ENCODE measurements at regions not wholly inside any gene's neighbourhood (a gene's known extent, or its start where the extent isn't known, plus 50 kb on each side); places are given as distances from the start of the nearest gene placed in this dataset.

GRCh38 chr2:78408795-78409118 lies 616.7 kb upstream of the REG3G start:
- Histone ChIP-seq H3K14ac (ENCODE audit: low read length) (no peak overlapping the region), H2AFZ (ENCODE audit: insufficient read depth, low read length, poor library complexity) (no peak overlapping the region), H3K4me2 (ENCODE audit: low read length) (no peak overlapping the region), H3K4ac (ENCODE audit: low read depth, low read length) (no peak overlapping the region), H3K36me3 (ENCODE audit: control insufficient read depth in 1 of 2, insufficient read depth in 2 of 2, low read length in 2 of 2) (no peaks in the 10 kb centered on the region), H2BK120ac (ENCODE audit: insufficient read depth, low read length, poor library complexity) (no peak overlapping the region), H3K27ac (ENCODE audit: low read depth, low read length) (no peak overlapping the region), H4K12ac (ENCODE audit: low read depth, low read length) (no peak overlapping the region), H3K18ac (ENCODE audit: low read length) (no peak overlapping the region), H3K4me3 (ENCODE audit: low read depth, low read length) (no peak overlapping the region), H3K27me3 (ENCODE audit: insufficient read depth, low read length) (no peaks in the 10 kb centered on the region), H2BK12ac (ENCODE audit: low read length) (no peak overlapping the region), H3K9me3 (ENCODE audit: insufficient read depth, low read depth, low read length) (no peaks in the 10 kb centered on the region), H3K23ac (ENCODE audit: low read length) (no peak overlapping the region), H3K79me1 (ENCODE audit: low read length) (no peaks in the 10 kb centered on the region), H4K91ac (ENCODE audit: low read depth, low read length) (no peak overlapping the region), H3K9ac (ENCODE audit: low read length) (no peak overlapping the region), H4K8ac (ENCODE audit: low read depth, low read length) (no peak overlapping the region), H3K4me1 (ENCODE audit: control insufficient read depth in 1 of 2, insufficient read depth in 2 of 2, low read length in 2 of 2) (no peaks in the 10 kb centered on the region), H3K79me2 (ENCODE audit: control insufficient read depth, insufficient read depth, low read length, poor library complexity) (no peaks in the 10 kb centered on the region), H2AK5ac (ENCODE audit: low read length) (no peak overlapping the region), H2BK5ac (ENCODE audit: low read depth, low read length, poor library complexity) (no peak overlapping the region)
- WGBS (ENCODE audit: extremely low coverage, insufficient coverage, insufficient read length) = no CpG with 5 or more reads among the region's 2 CpGs
- no peak for DNase-seq

GRCh38 chr2:78411303-78411702 lies 614.2 kb upstream of the REG3G start:
- H3K4me1 ChIP-seq (ENCODE audit: control insufficient read depth in 1 of 2, insufficient read depth in 2 of 2, low read length in 2 of 2) = no peaks in the 10 kb centered on the region
- H2BK12ac ChIP-seq (ENCODE audit: low read length) = no peak overlapping the region
- no peak overlapping the region for H4K12ac ChIP-seq (ENCODE audit: low read depth, low read length)
- no peak overlapping the region for H2AK5ac ChIP-seq (ENCODE audit: low read length)
- DNase-seq = no peak
- H3K4me3 ChIP-seq (ENCODE audit: low read depth, low read length) = no peak overlapping the region
- H3K27me3 ChIP-seq (ENCODE audit: insufficient read depth, low read length) = no peaks in the 10 kb centered on the region
- no peak overlapping the region for H3K9ac ChIP-seq (ENCODE audit: low read length)
- no peaks in the 10 kb centered on the region for H3K79me2 ChIP-seq (ENCODE audit: control insufficient read depth, insufficient read depth, low read length, poor library complexity)
- H2BK120ac ChIP-seq (ENCODE audit: insufficient read depth, low read length, poor library complexity) = no peak overlapping the region
- no peak overlapping the region for H4K8ac ChIP-seq (ENCODE audit: low read depth, low read length)
- no peak overlapping the region for H3K18ac ChIP-seq (ENCODE audit: low read length)
- H3K14ac ChIP-seq (ENCODE audit: low read length) = no peak overlapping the region
- no peak overlapping the region for H2AFZ ChIP-seq (ENCODE audit: insufficient read depth, low read length, poor library complexity)
- H4K91ac ChIP-seq (ENCODE audit: low read depth, low read length) = no peak overlapping the region
- no peak overlapping the region for H3K4me2 ChIP-seq (ENCODE audit: low read length)
- no peak overlapping the region for H3K23ac ChIP-seq (ENCODE audit: low read length)
- no peaks in the 10 kb centered on the region for H3K9me3 ChIP-seq (ENCODE audit: insufficient read depth, low read depth, low read length)
- no peaks in the 10 kb centered on the region for H3K79me1 ChIP-seq (ENCODE audit: low read length)
- no peak overlapping the region for H3K4ac ChIP-seq (ENCODE audit: low read depth, low read length)
- H3K36me3 ChIP-seq (ENCODE audit: control insufficient read depth in 1 of 2, insufficient read depth in 2 of 2, low read length in 2 of 2) = no peaks in the 10 kb centered on the region
- no peak overlapping the region for H3K27ac ChIP-seq (ENCODE audit: low read depth, low read length)
- no peak overlapping the region for H2BK5ac ChIP-seq (ENCODE audit: low read depth, low read length, poor library complexity)

- no peak overlapping the region for H3K14ac ChIP-seq (ENCODE audit: low read length)
- no peak overlapping the region for H3K4me2 ChIP-seq (ENCODE audit: low read length)
- no peak overlapping the region for H3K4ac ChIP-seq (ENCODE audit: low read depth, low read length)
Measured at GRCh38 chr2:78416625-78417300, 608.7 kb upstream of the REG3G start.

GRCh38 chr2:78417355-78417754 lies 608.1 kb upstream of the REG3G start:
- Histone ChIP-seq H3K18ac (ENCODE audit: low read length) (no peak overlapping the region), H2BK5ac (ENCODE audit: low read depth, low read length, poor library complexity) (no peak overlapping the region), H2AK5ac (ENCODE audit: low read length) (no peak overlapping the region), H3K79me2 (ENCODE audit: control insufficient read depth, insufficient read depth, low read length, poor library complexity) (no peaks in the 10 kb centered on the region), H3K14ac (ENCODE audit: low read length) (no peak overlapping the region), H4K12ac (ENCODE audit: low read depth, low read length) (no peak overlapping the region), H3K36me3 (ENCODE audit: control insufficient read depth in 1 of 2, insufficient read depth in 2 of 2, low read length in 2 of 2) (no peaks in the 10 kb centered on the region), H3K4ac (ENCODE audit: low read depth, low read length) (no peak overlapping the region), H3K27me3 (ENCODE audit: insufficient read depth, low read length) (no peaks in the 10 kb centered on the region), H2BK120ac (ENCODE audit: insufficient read depth, low read length, poor library complexity) (no peak overlapping the region), H4K8ac (ENCODE audit: low read depth, low read length) (no peak overlapping the region), H3K4me3 (ENCODE audit: low read depth, low read length) (no peak overlapping the region), H3K23ac (ENCODE audit: low read length) (no peak overlapping the region), H4K91ac (ENCODE audit: low read depth, low read length) (no peak overlapping the region), H2AFZ (ENCODE audit: insufficient read depth, low read length, poor library complexity) (no peak overlapping the region), H3K9ac (ENCODE audit: low read length) (no peak overlapping the region), H3K9me3 (ENCODE audit: insufficient read depth, low read depth, low read length) (no peaks in the 10 kb centered on the region), H3K4me2 (ENCODE audit: low read length) (no peak overlapping the region), H2BK12ac (ENCODE audit: low read length) (no peak overlapping the region), H3K4me1 (ENCODE audit: control insufficient read depth in 1 of 2, insufficient read depth in 2 of 2, low read length in 2 of 2) (no peaks in the 10 kb centered on the region), H3K79me1 (ENCODE audit: low read length) (no peaks in the 10 kb centered on the region), H3K27ac (ENCODE audit: low read depth, low read length) (no peak overlapping the region)
- no CpG with 5 or more reads among the region's 2 CpGs for WGBS (ENCODE audit: extremely low coverage, insufficient coverage, insufficient read length)
- no peak for DNase-seq

More at GRCh38 chr2:78416625-78417300, 608.7 kb upstream of the REG3G start:
- no peak overlapping the region for H4K12ac ChIP-seq (ENCODE audit: low read depth, low read length)
- no peak overlapping the region for H2AFZ ChIP-seq (ENCODE audit: insufficient read depth, low read length, poor library complexity)
- no peak overlapping the region for H4K8ac ChIP-seq (ENCODE audit: low read depth, low read length)
- no peaks in the 10 kb centered on the region for H3K36me3 ChIP-seq (ENCODE audit: control insufficient read depth in 1 of 2, insufficient read depth in 2 of 2, low read length in 2 of 2)
- H3K79me2 ChIP-seq (ENCODE audit: control insufficient read depth, insufficient read depth, low read length, poor library complexity) = no peaks in the 10 kb centered on the region
- no peak for DNase-seq
- H2BK5ac ChIP-seq (ENCODE audit: low read depth, low read length, poor library complexity) = no peak overlapping the region
- H2BK120ac ChIP-seq (ENCODE audit: insufficient read depth, low read length, poor library complexity) = no peak overlapping the region
- no peak overlapping the region for H4K91ac ChIP-seq (ENCODE audit: low read depth, low read length)
- H3K27ac ChIP-seq (ENCODE audit: low read depth, low read length) = no peak overlapping the region
- no peak overlapping the region for H3K4me3 ChIP-seq (ENCODE audit: low read depth, low read length)
- no peak overlapping the region for H2AK5ac ChIP-seq (ENCODE audit: low read length)
- H3K79me1 ChIP-seq (ENCODE audit: low read length) = no peaks in the 10 kb centered on the region
- no peaks in the 10 kb centered on the region for H3K9me3 ChIP-seq (ENCODE audit: insufficient read depth, low read depth, low read length)
- H3K23ac ChIP-seq (ENCODE audit: low read length) = no peak overlapping the region
- no peak overlapping the region for H2BK12ac ChIP-seq (ENCODE audit: low read length)
- no peak overlapping the region for H3K18ac ChIP-seq (ENCODE audit: low read length)
- no peaks in the 10 kb centered on the region for H3K4me1 ChIP-seq (ENCODE audit: control insufficient read depth in 1 of 2, insufficient read depth in 2 of 2, low read length in 2 of 2)
- H3K9ac ChIP-seq (ENCODE audit: low read length) = no peak overlapping the region
- no CpG with 5 or more reads among the region's 2 CpGs for WGBS (ENCODE audit: extremely low coverage, insufficient coverage, insufficient read length)
- no peaks in the 10 kb centered on the region for H3K27me3 ChIP-seq (ENCODE audit: insufficient read depth, low read length)

All from trophoblast cell (in vitro differentiated cells and primary cell).